IPS-18a (cell line): ENCODE measurements at regions not wholly inside any gene's neighbourhood (a gene's known extent, or its start where the extent isn't known, plus 50 kb on each side); places are given as distances from the start of the nearest gene placed in this dataset.
"Not testable (repeated sequence)": the region's sequence is repeated elsewhere in the genome, so short reads cannot be mapped to it uniquely, and the experiment has no call there.

Experiments
- H3K27ac ChIP-seq: one replicate; pipeline ENCODE4 v1.5.1; 2013; ENCODE audit warnings: low read length
- H3K27me3 ChIP-seq: one replicate; pipeline ENCODE4 v1.6.1; 2013; ENCODE audit warnings: mild to moderate bottlenecking, low read length; ENCODE audit not compliant: control insufficient read depth, insufficient read depth
- H3K36me3 ChIP-seq: one replicate; pipeline ENCODE4 v1.6.1; 2013; ENCODE audit warnings: low read depth, low read length; ENCODE audit not compliant: control insufficient read depth
- H3K4me1 ChIP-seq: one replicate; pipeline ENCODE4 v1.6.1; 2013; ENCODE audit warnings: low read depth, low read length; ENCODE audit not compliant: control insufficient read depth
- H3K4me3 ChIP-seq: one replicate; pipeline ENCODE4 v1.5.1; 2013; ENCODE audit warnings: low read length
- H3K9ac ChIP-seq: one replicate; pipeline ENCODE4 v1.6.1; 2013; ENCODE audit warnings: mild to moderate bottlenecking, low read length, moderate library complexity
- H3K9me3 ChIP-seq: one replicate; pipeline ENCODE4 v1.6.1; 2013; ENCODE audit warnings: low read depth, low read length; ENCODE audit not compliant: control insufficient read depth

DNA sequence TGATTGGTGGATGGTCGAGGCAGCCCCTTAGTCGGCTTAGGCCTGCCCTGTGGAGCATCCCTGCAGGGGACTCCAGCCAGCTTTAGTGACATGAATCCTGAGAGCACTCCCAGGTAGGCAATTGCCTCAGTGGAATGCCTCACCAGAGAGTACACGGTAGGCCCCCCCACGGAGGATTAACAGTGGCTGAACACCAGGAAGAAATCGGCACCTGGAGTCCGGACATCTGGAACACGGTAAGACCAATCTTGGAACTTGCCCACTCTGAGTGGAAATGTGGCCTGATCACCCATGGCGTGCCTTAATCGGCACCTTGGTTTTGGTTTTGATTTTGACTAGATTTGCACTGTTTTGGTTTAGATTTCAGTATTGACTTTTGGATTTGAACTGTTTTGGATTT lies 326.2 kb upstream of the NCKAP5 start:
- Histone ChIP-seq H3K4me3 (no peak overlapping the region), H3K27ac (no peak overlapping the region), H3K4me1 (no peaks in the 10 kb centered on the region)

DNA sequence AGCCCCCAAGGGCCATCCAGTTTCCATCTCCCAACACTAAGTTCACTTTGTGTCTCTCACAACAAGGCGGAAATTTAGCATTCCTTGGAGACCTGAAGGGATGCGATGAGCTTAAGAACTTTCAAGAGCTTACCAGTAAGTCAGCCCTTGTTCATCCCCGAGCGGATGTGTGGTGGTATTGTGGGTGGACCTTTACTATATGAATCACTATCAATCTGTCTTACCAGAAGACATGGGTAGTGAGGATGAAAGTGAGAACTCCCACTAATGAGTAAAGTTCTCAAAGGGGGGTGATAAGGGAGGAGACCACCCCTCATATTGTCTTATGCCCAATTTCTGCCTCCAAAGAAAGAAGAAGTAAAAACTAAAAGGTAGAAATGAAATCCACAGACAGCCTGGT lies 329.6 kb upstream of the NCKAP5 start:
- H3K4me3 ChIP-seq, H3K9me3 ChIP-seq, H3K9ac ChIP-seq, H3K27ac ChIP-seq, H3K4me1 ChIP-seq, H3K36me3 ChIP-seq, H3K27me3 ChIP-seq: not testable (repeated sequence)

More for the DNA sequence above, 326.2 kb upstream of the NCKAP5 start:
- H3K36me3 ChIP-seq = no peaks in the 10 kb centered on the region
- no peaks in the 10 kb centered on the region for H3K27me3 ChIP-seq
- H3K9ac ChIP-seq = no peak overlapping the region
- H3K9me3 ChIP-seq = no peaks in the 10 kb centered on the region

DNA sequence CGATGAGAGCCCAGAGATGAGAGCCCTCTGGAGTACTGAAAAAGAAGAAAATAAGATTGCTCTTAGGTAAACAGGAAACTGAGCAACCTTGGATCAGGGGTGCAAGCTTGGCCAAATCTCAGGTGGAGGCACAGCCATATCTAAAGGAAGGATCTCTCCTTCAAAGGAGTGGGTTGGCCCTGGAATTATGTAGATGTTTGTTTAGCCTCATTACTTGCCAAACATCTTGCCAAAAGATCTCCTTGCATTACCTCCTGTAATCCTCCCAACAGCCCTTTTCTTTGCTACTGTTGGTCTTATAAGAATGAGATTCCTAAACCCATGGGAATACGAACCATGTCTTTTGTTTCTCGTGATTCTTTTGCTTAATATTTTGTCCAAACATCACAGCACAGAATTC lies 332.6 kb upstream of the NCKAP5 start:
- Histone ChIP-seq H3K9me3 (no peaks in the 10 kb centered on the region), H3K9ac (no peak overlapping the region), H3K27me3 (no peaks in the 10 kb centered on the region), H3K36me3 (no peaks in the 10 kb centered on the region), H3K4me3 (no peak overlapping the region), H3K4me1 (no peaks in the 10 kb centered on the region), H3K27ac (no peak overlapping the region)

DNA sequence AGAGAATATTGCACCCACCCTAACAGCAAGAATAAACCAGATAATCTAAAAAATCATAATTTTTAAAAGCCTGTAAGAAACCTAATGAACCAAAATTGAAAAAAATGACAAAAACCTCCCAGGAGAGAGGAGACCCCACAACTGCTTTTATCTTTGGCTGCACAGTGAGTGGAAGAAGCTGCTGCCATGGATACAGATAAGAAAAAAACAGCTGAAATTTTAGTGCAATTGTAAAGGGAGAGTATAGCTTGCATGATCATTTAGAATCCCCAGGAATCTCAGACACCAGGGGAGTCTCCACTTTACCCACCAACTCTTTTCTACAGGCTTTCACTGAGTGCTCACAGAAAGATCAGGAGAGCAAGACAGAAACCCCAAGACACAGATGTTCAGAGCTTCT lies 338.1 kb upstream of the NCKAP5 start:
- H3K27ac ChIP-seq = no peak overlapping the region
- no peak overlapping the region for H3K9ac ChIP-seq
- H3K27me3 ChIP-seq = no peaks in the 10 kb centered on the region
- H3K4me1 ChIP-seq = no peaks in the 10 kb centered on the region
- no peaks in the 10 kb centered on the region for H3K36me3 ChIP-seq
- H3K9me3 ChIP-seq = no peaks in the 10 kb centered on the region
- no peak overlapping the region for H3K4me3 ChIP-seq

GRCh38 chr2:133906926-133907325 lies 338.7 kb upstream of the NCKAP5 start:
- H3K9ac ChIP-seq = no peak overlapping the region
- H3K4me3 ChIP-seq = no peak overlapping the region
- H3K4me1 ChIP-seq = no peaks in the 10 kb centered on the region
- H3K9me3 ChIP-seq = no peaks in the 10 kb centered on the region
- no peaks in the 10 kb centered on the region for H3K36me3 ChIP-seq
- no peaks in the 10 kb centered on the region for H3K27me3 ChIP-seq
- no peak overlapping the region for H3K27ac ChIP-seq

DNA sequence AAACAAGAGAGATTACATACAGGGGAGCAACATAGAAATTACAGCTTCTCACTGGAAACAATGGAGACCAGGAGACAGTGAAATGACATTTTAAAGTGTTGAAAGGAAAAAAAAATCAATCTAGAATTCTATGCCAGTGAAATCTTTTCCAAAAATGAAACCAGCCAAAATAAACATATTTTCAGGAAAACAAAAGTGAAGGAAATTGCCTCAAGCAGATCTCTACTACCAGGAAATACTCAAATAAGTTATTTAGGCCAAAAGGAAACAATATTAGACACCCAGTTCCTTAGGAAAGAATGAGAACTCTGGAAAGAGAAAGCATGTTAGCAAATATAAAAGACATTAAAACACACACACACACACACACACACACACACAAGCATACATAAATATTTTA lies 339.9 kb upstream of the NCKAP5 start:
- Histone ChIP-seq H3K27me3 (no peaks in the 10 kb centered on the region), H3K4me1 (no peaks in the 10 kb centered on the region), H3K27ac (no peak overlapping the region), H3K9ac (no peak overlapping the region), H3K4me3 (no peak overlapping the region), H3K9me3 (no peaks in the 10 kb centered on the region), H3K36me3 (no peaks in the 10 kb centered on the region)

- Histone ChIP-seq H3K4me1 (no peaks in the 10 kb centered on the region), H3K36me3 (no peaks in the 10 kb centered on the region), H3K9me3 (no peaks in the 10 kb centered on the region), H3K4me3 (no peak overlapping the region), H3K27me3 (no peaks in the 10 kb centered on the region), H3K27ac (no peak overlapping the region), H3K9ac (no peak overlapping the region)
These were observed 335.7 kb upstream of the MGAT5 start for GRCh38 chr2:133918141-133918540.

- H3K9ac ChIP-seq = no peak overlapping the region
- no peak overlapping the region for H3K27ac ChIP-seq
- H3K9me3 ChIP-seq = no peaks in the 10 kb centered on the region
- H3K4me1 ChIP-seq = no peaks in the 10 kb centered on the region
- no peak overlapping the region for H3K4me3 ChIP-seq
- no peaks in the 10 kb centered on the region for H3K36me3 ChIP-seq
- no peaks in the 10 kb centered on the region for H3K27me3 ChIP-seq
These were observed 334.6 kb upstream of the MGAT5 start for GRCh38 chr2:133919285-133919684.

GRCh38 chr2:133927894-133928293 lies 326.0 kb upstream of the MGAT5 start:
- Histone ChIP-seq H3K27ac (no peak overlapping the region), H3K36me3 (no peaks in the 10 kb centered on the region), H3K9me3 (no peaks in the 10 kb centered on the region), H3K27me3 (no peaks in the 10 kb centered on the region), H3K9ac (no peak overlapping the region), H3K4me3 (no peak overlapping the region), H3K4me1 (no peaks in the 10 kb centered on the region)

DNA sequence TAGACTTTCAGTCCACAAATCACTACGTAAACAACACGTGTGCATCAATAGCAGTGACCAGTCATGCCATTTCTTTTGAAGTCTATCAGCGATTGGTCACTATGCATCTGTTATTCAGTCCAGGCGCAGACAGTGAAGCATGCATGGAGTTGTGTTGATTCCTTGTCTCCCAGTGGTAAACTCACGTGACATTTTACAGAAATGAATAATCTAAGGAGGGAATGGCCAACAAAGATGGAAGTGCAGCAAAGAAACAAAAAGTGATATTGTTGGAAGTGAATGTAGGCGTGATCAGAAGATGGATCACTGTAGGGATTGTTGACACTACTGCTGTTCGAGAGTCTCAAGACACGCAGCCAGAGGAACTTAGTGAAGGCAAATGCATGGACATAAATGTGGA lies 317.8 kb upstream of the MGAT5 start:
- Histone ChIP-seq H3K36me3 (no peaks in the 10 kb centered on the region), H3K4me1 (peaks cover 8% of the 10 kb centered on the region), H3K9ac (no peak overlapping the region), H3K27me3 (no peaks in the 10 kb centered on the region), H3K9me3 (no peaks in the 10 kb centered on the region), H3K4me3 (no peak overlapping the region), H3K27ac (no peak overlapping the region)

DNA sequence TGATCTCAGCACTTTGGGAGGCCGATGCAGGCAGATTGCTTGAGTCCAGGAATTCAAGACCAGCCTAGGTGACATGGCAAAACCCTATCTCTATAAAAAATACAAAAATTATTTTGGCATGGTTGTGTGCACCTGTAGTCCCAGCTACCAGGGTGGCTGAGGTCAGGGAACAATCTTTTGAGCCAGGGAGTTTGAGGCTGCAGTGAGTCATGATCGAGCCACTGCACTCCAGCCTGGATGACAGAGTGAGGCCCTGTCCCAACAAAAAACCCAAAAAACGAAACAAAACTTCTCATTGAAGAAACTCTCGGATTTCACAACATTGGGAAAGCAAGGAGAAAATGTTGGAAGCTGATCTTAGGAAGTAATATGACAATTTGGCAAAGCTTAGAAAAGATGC lies 317.3 kb upstream of the MGAT5 start:
- H3K4me1 ChIP-seq = peaks cover 8% of the 10 kb centered on the region

GRCh38 chr2:133937669-133938068 lies 316.2 kb upstream of the MGAT5 start:
- H3K9me3 ChIP-seq = no peaks in the 10 kb centered on the region
- no peak overlapping the region for H3K9ac ChIP-seq

More for the DNA sequence above, 317.3 kb upstream of the MGAT5 start:
- Histone ChIP-seq H3K9ac (no peak overlapping the region), H3K4me3 (no peak overlapping the region), H3K9me3 (no peaks in the 10 kb centered on the region), H3K27me3 (no peaks in the 10 kb centered on the region), H3K36me3 (no peaks in the 10 kb centered on the region), H3K27ac (no peak overlapping the region)

More at GRCh38 chr2:133937669-133938068, 316.2 kb upstream of the MGAT5 start:
- Histone ChIP-seq H3K4me1 (peaks cover 8% of the 10 kb centered on the region), H3K27me3 (no peaks in the 10 kb centered on the region), H3K27ac (no peak overlapping the region), H3K36me3 (no peaks in the 10 kb centered on the region), H3K4me3 (no peak overlapping the region)
